Endothelial cell of umbilical vein (primary cell): ENCODE measurements at regions not wholly inside any gene's neighbourhood (a gene's known extent, or its start where the extent isn't known, plus 50 kb on each side); places are given as distances from the start of the nearest gene placed in this dataset.

Source experiments
- EZH2 ChIP-seq: IDR thresholded peaks from 2 replicates; pipeline ENCODE4 v1.6.1; 2012; ENCODE audit warnings: borderline replicate concordance, low read depth, mild to moderate bottlenecking, moderate library complexity, low read length, inconsistent platforms; ENCODE audit not compliant: severe bottlenecking
- FOS ChIP-seq: IDR thresholded peaks from 2 replicates; pipeline ENCODE4 v1.6.1; 2011; ENCODE audit warnings: mild to moderate bottlenecking, low read length, moderate library complexity, borderline replicate concordance; ENCODE audit not compliant: insufficient read depth
- POLR2A ChIP-seq: IDR thresholded peaks from 2 replicates; pipeline ENCODE4 v1.6.1; 2012; ENCODE audit warnings: low read depth, mild to moderate bottlenecking, control low read depth, low read length
- POLR2AphosphoS5 ChIP-seq: IDR thresholded peaks from 2 replicates; pipeline ENCODE4 v1.6.1; 2012; ENCODE audit warnings: low read depth, mild to moderate bottlenecking, control low read depth, low read length, moderate library complexity; ENCODE audit not compliant: insufficient read depth
- TF ChIP-seq, protein P1 (sequence below), 2 donors: IDR thresholded peaks; 1 replicate in 1 of 2; 2 replicates in 1 of 2; pipeline ENCODE4 v1.5.1; 2011; ENCODE audit warnings: low read length in 2 of 2, mild to moderate bottlenecking in 2 of 2, moderate library complexity in 2 of 2, control low read depth in 1 of 2, inconsistent platforms in 1 of 2, low read depth in 1 of 2; ENCODE audit not compliant: insufficient read depth in 1 of 2; ENCODE audit errors: extremely low read depth in 1 of 2
- TF ChIP-seq, protein P2 (sequence below): IDR thresholded peaks from 2 replicates; pipeline ENCODE4 v1.6.1; 2011; ENCODE audit not compliant: insufficient read depth, insufficient read length

DNA sequence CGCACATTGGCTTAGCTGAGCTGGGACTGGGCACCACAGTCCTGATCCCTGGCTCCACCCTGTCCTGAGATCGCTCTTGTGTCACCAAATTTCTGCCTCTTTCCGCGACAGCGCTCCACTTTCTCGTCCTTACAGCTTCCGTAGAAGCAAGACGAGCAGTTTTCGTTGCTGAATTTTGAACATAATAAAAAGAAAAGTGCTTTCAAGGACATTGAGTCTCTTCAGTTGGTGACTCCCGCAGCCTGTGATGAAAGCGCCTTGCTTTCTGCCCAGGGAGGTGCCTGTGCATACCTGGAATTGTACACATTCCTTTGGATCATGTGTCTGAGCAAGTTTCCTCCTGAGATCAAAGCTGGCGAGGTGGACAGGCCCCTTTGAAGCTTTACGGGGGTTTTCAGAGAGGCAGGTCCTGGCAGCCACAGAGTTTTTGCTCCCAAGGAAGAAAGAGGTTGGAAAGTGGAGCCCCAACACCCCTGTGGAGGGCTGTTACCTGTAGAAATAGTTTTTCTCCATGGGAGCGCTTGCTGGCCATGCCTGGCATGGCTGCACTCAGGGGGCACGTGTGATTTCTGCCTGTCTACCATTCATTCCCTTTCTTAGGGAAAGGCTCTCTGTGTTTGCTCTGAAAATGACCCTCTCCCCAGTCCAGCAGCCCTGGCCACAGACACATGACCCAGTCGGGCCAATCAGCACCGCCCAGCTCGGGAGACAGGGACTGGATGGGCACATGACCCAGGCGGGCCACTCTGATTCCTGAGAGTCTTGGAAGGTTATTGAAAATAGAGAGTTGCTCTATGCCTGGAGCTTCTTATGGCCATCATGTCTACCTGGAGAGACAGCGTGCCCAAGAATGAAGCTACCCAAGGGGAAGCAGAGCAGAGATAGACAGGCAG is 115.6 kb upstream of the OTOS start:
- TF ChIP-seq, protein P1, sequence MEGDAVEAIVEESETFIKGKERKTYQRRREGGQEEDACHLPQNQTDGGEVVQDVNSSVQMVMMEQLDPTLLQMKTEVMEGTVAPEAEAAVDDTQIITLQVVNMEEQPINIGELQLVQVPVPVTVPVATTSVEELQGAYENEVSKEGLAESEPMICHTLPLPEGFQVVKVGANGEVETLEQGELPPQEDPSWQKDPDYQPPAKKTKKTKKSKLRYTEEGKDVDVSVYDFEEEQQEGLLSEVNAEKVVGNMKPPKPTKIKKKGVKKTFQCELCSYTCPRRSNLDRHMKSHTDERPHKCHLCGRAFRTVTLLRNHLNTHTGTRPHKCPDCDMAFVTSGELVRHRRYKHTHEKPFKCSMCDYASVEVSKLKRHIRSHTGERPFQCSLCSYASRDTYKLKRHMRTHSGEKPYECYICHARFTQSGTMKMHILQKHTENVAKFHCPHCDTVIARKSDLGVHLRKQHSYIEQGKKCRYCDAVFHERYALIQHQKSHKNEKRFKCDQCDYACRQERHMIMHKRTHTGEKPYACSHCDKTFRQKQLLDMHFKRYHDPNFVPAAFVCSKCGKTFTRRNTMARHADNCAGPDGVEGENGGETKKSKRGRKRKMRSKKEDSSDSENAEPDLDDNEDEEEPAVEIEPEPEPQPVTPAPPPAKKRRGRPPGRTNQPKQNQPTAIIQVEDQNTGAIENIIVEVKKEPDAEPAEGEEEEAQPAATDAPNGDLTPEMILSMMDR (IDR thresholded peaks at IDR 0.05; ENCODE audit: extremely low read depth in 1 of 2, insufficient read depth in 1 of 2, low read depth in 1 of 2, low read length in 2 of 2) = no peak
- TF ChIP-seq, protein P2, sequence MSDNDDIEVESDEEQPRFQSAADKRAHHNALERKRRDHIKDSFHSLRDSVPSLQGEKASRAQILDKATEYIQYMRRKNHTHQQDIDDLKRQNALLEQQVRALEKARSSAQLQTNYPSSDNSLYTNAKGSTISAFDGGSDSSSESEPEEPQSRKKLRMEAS = no peak
- TF ChIP-seq POLR2A = no peak
- no peak for TF ChIP-seq FOS
- no peak for TF ChIP-seq EZH2
- no peak for TF ChIP-seq POLR2AphosphoS5
